ENCODE measurements at regions not wholly inside any gene's neighbourhood (a gene's known extent, or its start where the extent isn't known, plus 50 kb on each side); places are given as distances from the start of the nearest gene placed in this dataset.

GRCh38 chrX:40316502-40316901 lies 218.7 kb upstream of the BCOR start:
- Mint-ChIP-seq H3K4me1 (ENCODE audit: low read depth) (no peaks in the 10 kb centered on the region), H3K4me3 (ENCODE audit: low read depth) (no peak overlapping the region), H3K27me3 (no peaks in the 10 kb centered on the region), H3K36me3 (ENCODE audit: insufficient read depth) (no peaks in the 10 kb centered on the region), H3K27ac (no peak overlapping the region), H3K9me3 (ENCODE audit: low read depth) (peaks cover 36% of the 10 kb centered on the region)
- DNase-seq (ENCODE audit: low spot score, unreplicated experiment) = no peak
- TF ChIP-seq CTCF (IDR thresholded peaks at IDR 0.05; ENCODE audit: unreplicated experiment) = no peak

GRCh38 chrX:40314070-40314469 lies 216.3 kb upstream of the BCOR start:
- Mint-ChIP-seq H3K27ac (no peak overlapping the region), H3K27me3 (no peaks in the 10 kb centered on the region), H3K9me3 (ENCODE audit: low read depth) (peaks cover 21% of the 10 kb centered on the region), H3K36me3 (ENCODE audit: insufficient read depth) (no peaks in the 10 kb centered on the region), H3K4me1 (ENCODE audit: low read depth) (no peaks in the 10 kb centered on the region), H3K4me3 (ENCODE audit: low read depth) (no peak overlapping the region)
- no peak for TF ChIP-seq CTCF (IDR thresholded peaks at IDR 0.05; ENCODE audit: unreplicated experiment)
- no peak for DNase-seq (ENCODE audit: low spot score, unreplicated experiment)

GRCh38 chrX:40313269-40313668 lies 215.5 kb upstream of the BCOR start:
- Mint-ChIP-seq H3K4me1 (ENCODE audit: low read depth) (no peaks in the 10 kb centered on the region), H3K4me3 (ENCODE audit: low read depth) (no peak overlapping the region), H3K27me3 (no peaks in the 10 kb centered on the region), H3K27ac (no peak overlapping the region), H3K36me3 (ENCODE audit: insufficient read depth) (no peaks in the 10 kb centered on the region), H3K9me3 (ENCODE audit: low read depth) (peaks cover 23% of the 10 kb centered on the region)
- no peak for TF ChIP-seq CTCF (IDR thresholded peaks at IDR 0.05; ENCODE audit: unreplicated experiment)
- DNase-seq (ENCODE audit: low spot score, unreplicated experiment) = no peak

- no peak overlapping the region for H3K4me3 Mint-ChIP-seq (ENCODE audit: low read depth)
- no peaks in the 10 kb centered on the region for H3K27me3 Mint-ChIP-seq
- H3K9me3 Mint-ChIP-seq (ENCODE audit: low read depth) = peaks cover 22% of the 10 kb centered on the region
- no peak for TF ChIP-seq CTCF (IDR thresholded peaks at IDR 0.05; ENCODE audit: unreplicated experiment)
- H3K27ac Mint-ChIP-seq = no peak overlapping the region
- DNase-seq (ENCODE audit: low spot score, unreplicated experiment) = no peak
- H3K36me3 Mint-ChIP-seq (ENCODE audit: insufficient read depth) = no peaks in the 10 kb centered on the region
- H3K4me1 Mint-ChIP-seq (ENCODE audit: low read depth) = no peaks in the 10 kb centered on the region
Observed at GRCh38 chrX:40310447-40310846, 212.7 kb upstream of the BCOR start.

GRCh38 chrX:40310016-40310415 lies 212.3 kb upstream of the BCOR start:
- H3K27ac Mint-ChIP-seq = no peak overlapping the region
- no peaks in the 10 kb centered on the region for H3K36me3 Mint-ChIP-seq (ENCODE audit: insufficient read depth)
- H3K9me3 Mint-ChIP-seq (ENCODE audit: low read depth) = peaks cover 22% of the 10 kb centered on the region
- no peak for DNase-seq (ENCODE audit: low spot score, unreplicated experiment)
- no peak for TF ChIP-seq CTCF (IDR thresholded peaks at IDR 0.05; ENCODE audit: unreplicated experiment)
- H3K4me1 Mint-ChIP-seq (ENCODE audit: low read depth) = no peaks in the 10 kb centered on the region
- H3K27me3 Mint-ChIP-seq = no peaks in the 10 kb centered on the region
- H3K4me3 Mint-ChIP-seq (ENCODE audit: low read depth) = no peak overlapping the region

Data from progenitor cell of endocrine pancreas (in vitro differentiated cells).